ENCODE measurements at regions not wholly inside any gene's neighbourhood (a gene's known extent, or its start where the extent isn't known, plus 50 kb on each side); places are given as distances from the start of the nearest gene placed in this dataset.

GRCh38 chr9:95641586-95641985 is 124.8 kb upstream of the PTCH1 start:
- H3K4me2 ChIP-seq (ENCODE audit: low read depth, low read length): no peak overlapping the region
- H3F3A ChIP-seq (ENCODE audit: insufficient read depth, low read length): no peaks in the 10 kb centered on the region
- H3K4me3 ChIP-seq (ENCODE audit: low read length): no peak overlapping the region
- no peak for DNase-seq
- H3K36me3 ChIP-seq (replicated peaks; ENCODE audit: insufficient read depth, low read length): no peaks in the 10 kb centered on the region
- TF ChIP-seq EZH2 (optimal IDR thresholded peaks at IDR 0.05; ENCODE audit: low read depth, low read length) (no peak), CTCF (IDR thresholded peaks at IDR 0.05; ENCODE audit: low read length) (no peak), EZH2phosphoT487 (IDR thresholded peaks at IDR 0.05; ENCODE audit: low read length) (no peak)
- H3K9me2 ChIP-seq (replicated peaks; ENCODE audit: insufficient read depth, low read length): no peaks in the 10 kb centered on the region
- H3K27ac ChIP-seq (ENCODE audit: low read length): no peak overlapping the region
- no peaks in the 10 kb centered on the region for H3K79me2 ChIP-seq (ENCODE audit: low read length)
- H4K20me1 ChIP-seq (ENCODE audit: insufficient read depth, low read length): no peaks in the 10 kb centered on the region
- H3K27me3 ChIP-seq (replicated peaks; ENCODE audit: insufficient read depth, low read length): no peaks in the 10 kb centered on the region
- no peaks in the 10 kb centered on the region for H3K9me3 ChIP-seq (replicated peaks; ENCODE audit: insufficient read depth, low read length)
- H2AFZ ChIP-seq (ENCODE audit: low read length): no peak overlapping the region
- no peak overlapping the region for H3K9ac ChIP-seq (ENCODE audit: low read length)
- H3K4me1 ChIP-seq (ENCODE audit: low read length): no peaks in the 10 kb centered on the region

GRCh38 chr9:95640336-95640735 is 123.6 kb upstream of the PTCH1 start:
- H3K4me3 ChIP-seq (ENCODE audit: low read length): no peak overlapping the region
- no peak for TF ChIP-seq CTCF (IDR thresholded peaks at IDR 0.05; ENCODE audit: low read length)
- TF ChIP-seq EZH2phosphoT487 (IDR thresholded peaks at IDR 0.05; ENCODE audit: low read length): no peak
- TF ChIP-seq EZH2 (optimal IDR thresholded peaks at IDR 0.05; ENCODE audit: low read depth, low read length): no peak
- H3K79me2 ChIP-seq (ENCODE audit: low read length): no peaks in the 10 kb centered on the region
- no peaks in the 10 kb centered on the region for H4K20me1 ChIP-seq (ENCODE audit: insufficient read depth, low read length)
- H3K36me3 ChIP-seq (replicated peaks; ENCODE audit: insufficient read depth, low read length): no peaks in the 10 kb centered on the region
- H3K27ac ChIP-seq (ENCODE audit: low read length): no peak overlapping the region
- no peak overlapping the region for H3K9ac ChIP-seq (ENCODE audit: low read length)
- H3K9me3 ChIP-seq (replicated peaks; ENCODE audit: insufficient read depth, low read length): no peaks in the 10 kb centered on the region
- H3K4me2 ChIP-seq (ENCODE audit: low read depth, low read length): no peak overlapping the region
- DNase-seq: no peak
- H3K4me1 ChIP-seq (ENCODE audit: low read length): no peaks in the 10 kb centered on the region
- H2AFZ ChIP-seq (ENCODE audit: low read length): no peak overlapping the region
- H3K27me3 ChIP-seq (replicated peaks; ENCODE audit: insufficient read depth, low read length): no peaks in the 10 kb centered on the region
- H3F3A ChIP-seq (ENCODE audit: insufficient read depth, low read length): no peaks in the 10 kb centered on the region
- no peaks in the 10 kb centered on the region for H3K9me2 ChIP-seq (replicated peaks; ENCODE audit: insufficient read depth, low read length)

GRCh38 chr9:95635986-95636671 is 119.4 kb upstream of the PTCH1 start:
- TF ChIP-seq EZH2 (optimal IDR thresholded peaks at IDR 0.05; ENCODE audit: low read depth, low read length): no peak
- TF ChIP-seq EZH2phosphoT487 (IDR thresholded peaks at IDR 0.05; ENCODE audit: low read length): no peak
- no peak for TF ChIP-seq CTCF (IDR thresholded peaks at IDR 0.05; ENCODE audit: low read length)
- Histone ChIP-seq H3K27me3 (replicated peaks; ENCODE audit: insufficient read depth, low read length) (no peaks in the 10 kb centered on the region), H3K4me2 (ENCODE audit: low read depth, low read length) (no peak overlapping the region), H3K9me3 (replicated peaks; ENCODE audit: insufficient read depth, low read length) (no peaks in the 10 kb centered on the region), H3K9me2 (replicated peaks; ENCODE audit: insufficient read depth, low read length) (no peaks in the 10 kb centered on the region), H3K4me1 (ENCODE audit: low read length) (no peaks in the 10 kb centered on the region), H3K4me3 (ENCODE audit: low read length) (no peak overlapping the region), H3K9ac (ENCODE audit: low read length) (no peak overlapping the region), H3K79me2 (ENCODE audit: low read length) (no peaks in the 10 kb centered on the region), H2AFZ (ENCODE audit: low read length) (no peak overlapping the region), H3F3A (ENCODE audit: insufficient read depth, low read length) (no peaks in the 10 kb centered on the region), H4K20me1 (ENCODE audit: insufficient read depth, low read length) (no peaks in the 10 kb centered on the region), H3K36me3 (replicated peaks; ENCODE audit: insufficient read depth, low read length) (no peaks in the 10 kb centered on the region), H3K27ac (ENCODE audit: low read length) (no peak overlapping the region)
- no peak for DNase-seq

Measured in MM.1S (cell line).